IMR-90 (cell line): ENCODE measurements at regions not wholly inside any gene's neighbourhood (a gene's known extent, or its start where the extent isn't known, plus 50 kb on each side); places are given as distances from the start of the nearest gene placed in this dataset.

Experiments
- ATAC-seq: fragments of 200-7000 bp; cut with Tn5 transposase; 2 replicates; pipeline ENCODE4 v1.9.1; 2020; ENCODE audit warnings: low read depth, mild to moderate bottlenecking, moderate library complexity
- BruUV-seq: library from RNA; stranded (reverse); fragments of 400-500 nt; replicated peaks from 2 replicates; lab custom pipeline; 2021; lab: Mats Ljungman, UMichigan
- CTCF ChIA-PET: fragments of 300-600 bp; formaldehyde crosslinking; extraction: SDS; loops from one replicate; lab custom pipeline; 2021; ENCODE audit warnings: antibody characterized with exemption; lab: Yijun Ruan, JAX
- POLR2A ChIA-PET: fragments of 300-600 bp; sonication (Branson Sonifier 250); formaldehyde crosslinking; loops from one replicate; lab custom pipeline; 2022; ENCODE audit warnings: antibody characterized with exemption; ENCODE audit not compliant: unreplicated experiment; lab: Charles Lee
- DNase-seq: peaks from one replicate; pipeline ENCODE4 v3.0.0; 2013
- H2AFZ ChIP-seq: replicated peaks from 2 replicates; pipeline ENCODE3; 2013; ENCODE audit warnings: low read length, mild to moderate bottlenecking; ENCODE audit not compliant: poor library complexity
- H2AK5ac ChIP-seq: 2 replicates; pipeline ENCODE4 v1.6.1; 2013; ENCODE audit warnings: low read depth, low read length, inconsistent platforms
- H2AK9ac ChIP-seq: replicated peaks from 2 replicates; pipeline ENCODE3; 2013; ENCODE audit warnings: mild to moderate bottlenecking, low read depth, low read length, moderate library complexity; ENCODE audit not compliant: poor library complexity
- H2BK120ac ChIP-seq: 2 replicates; pipeline ENCODE4 v1.6.1; 2013; ENCODE audit warnings: low read depth, low read length, inconsistent platforms
- H2BK15ac ChIP-seq: 3 replicates; pipeline ENCODE4 v1.6.1; 2013; ENCODE audit warnings: low read depth, low read length, inconsistent platforms
- H2BK20ac ChIP-seq: 2 replicates; pipeline ENCODE4 v1.6.1; 2013; ENCODE audit warnings: low read depth, mild to moderate bottlenecking, inconsistent platforms, low read length, moderate library complexity
- H2BK5ac ChIP-seq: 2 replicates; pipeline ENCODE4 v1.6.1; 2013; ENCODE audit warnings: mild to moderate bottlenecking, low read depth, low read length, inconsistent platforms; ENCODE audit not compliant: poor library complexity, severe bottlenecking
- H3K14ac ChIP-seq: replicated peaks from 2 replicates; pipeline ENCODE4 v1.6.1; 2013; ENCODE audit warnings: low read depth, low read length, inconsistent platforms
- H3K18ac ChIP-seq: 2 replicates; pipeline ENCODE4 v1.6.1; 2013; ENCODE audit warnings: low read depth, low read length, control low read depth
- H3K23ac ChIP-seq: 2 replicates; pipeline ENCODE4 v1.6.1; 2013; ENCODE audit warnings: low read depth, low read length, inconsistent platforms
- H3K27ac ChIP-seq: 2 replicates; pipeline ENCODE4 v1.5.1; 2013; ENCODE audit warnings: mild to moderate bottlenecking, control low read depth, low read length; ENCODE audit not compliant: insufficient read depth
- H3K27me3 ChIP-seq: 2 replicates; pipeline ENCODE4 v1.6.1; 2013; ENCODE audit warnings: low read length; ENCODE audit not compliant: control insufficient read depth, insufficient read depth
- H3K36me3 ChIP-seq: 2 replicates; pipeline ENCODE4 v1.6.1; 2013; ENCODE audit warnings: low read length, mixed read lengths; ENCODE audit not compliant: control insufficient read depth, insufficient read depth
- H3K4ac ChIP-seq: 2 replicates; pipeline ENCODE4 v1.6.1; 2013; ENCODE audit warnings: low read depth, low read length, inconsistent platforms
- H3K4me1 ChIP-seq: 2 replicates; pipeline ENCODE4 v1.6.1; 2013; ENCODE audit warnings: low read length, mixed read lengths; ENCODE audit not compliant: control insufficient read depth, insufficient read depth
- H3K4me2 ChIP-seq: 2 replicates; pipeline ENCODE4 v1.6.1; 2013; ENCODE audit warnings: low read depth, mild to moderate bottlenecking, control low read depth, low read length, moderate library complexity
- H3K4me3 ChIP-seq: 2 replicates; pipeline ENCODE4 v1.5.1; 2013; ENCODE audit warnings: low read depth, mild to moderate bottlenecking, control low read depth, low read length, moderate library complexity; ENCODE audit not compliant: insufficient read depth
- H3K56ac ChIP-seq: 2 replicates; pipeline ENCODE4 v1.6.1; 2013; ENCODE audit warnings: low read length, inconsistent platforms; ENCODE audit not compliant: insufficient read depth; ENCODE audit errors: extremely low read depth
- H3K79me1 ChIP-seq, 2 experiments: 2 replicates each; pipeline ENCODE4 v1.6.1; 2013; ENCODE audit warnings: low read length in 2 of 2, inconsistent platforms in 1 of 2, low read depth in 1 of 2
- H3K9ac ChIP-seq: 2 replicates; pipeline ENCODE4 v1.6.1; 2013; ENCODE audit warnings: low read depth, low read length, control low read depth
- H3K9me1 ChIP-seq: 2 replicates; pipeline ENCODE4 v1.6.1; 2013; ENCODE audit warnings: low read length, inconsistent platforms; ENCODE audit not compliant: insufficient read depth
- H3K9me3 ChIP-seq: 2 replicates; pipeline ENCODE4 v1.6.1; 2013; ENCODE audit warnings: low read length; ENCODE audit not compliant: control insufficient read depth, insufficient read depth
- H4K20me1 ChIP-seq: 2 replicates; pipeline ENCODE4 v1.6.1; 2013; ENCODE audit warnings: low read length, inconsistent platforms; ENCODE audit not compliant: insufficient read depth
- H4K5ac ChIP-seq: 2 replicates; pipeline ENCODE4 v1.6.1; 2013; ENCODE audit warnings: mild to moderate bottlenecking, low read depth, low read length, control low read depth
- H4K8ac ChIP-seq, 2 experiments: 2 replicates each; pipeline ENCODE4 v1.6.1; 2013; ENCODE audit warnings: low read depth in 2 of 2, low read length in 2 of 2, control low read depth in 1 of 2, inconsistent platforms in 1 of 2
- H4K91ac ChIP-seq: 2 replicates; pipeline ENCODE4 v1.6.1; 2013; ENCODE audit warnings: low read depth, low read length, inconsistent platforms; ENCODE audit not compliant: insufficient read depth
- CTCF ChIP-seq: conservative IDR thresholded peaks from 2 replicates; pipeline ENCODE4 v1.5.1; 2012; ENCODE audit warnings: mild to moderate bottlenecking, low read depth, low read length, improper control_type of control experiment
- MAFK ChIP-seq: IDR thresholded peaks from 2 replicates; pipeline ENCODE4 v1.6.1; 2012; ENCODE audit warnings: low read depth, low read length, improper control_type of control experiment
- MAZ ChIP-seq: IDR thresholded peaks from 2 replicates; pipeline ENCODE4 v1.6.1; 2012; ENCODE audit warnings: low read depth, mild to moderate bottlenecking, low read length, improper control_type of control experiment, moderate library complexity, borderline replicate concordance
- NFE2L2 ChIP-seq: fragments of 150-350 bp; IDR thresholded peaks from 2 replicates; pipeline ENCODE4 v1.6.1; 2016; ENCODE audit warnings: low read depth, mild to moderate bottlenecking, low read length
- WGBS, 2 experiments: methylation state at CpG; one replicate each; pipeline versions ENCODE4 v1.1.5 to v1.1.7; 2013; ENCODE audit warnings: missing lambda C conversion rate in 2 of 2; ENCODE audit not compliant: insufficient read length in 1 of 2; ENCODE audit errors: extremely low coverage in 2 of 2; 5-methylcytosine and 5-hydroxymethylcytosine counted together
- dilution Hi-C: fragments of 300-500 bp; cut with HindIII; formaldehyde crosslinking; loops from one replicate; pipeline ENCODE4 v1.14.3; 2018; ENCODE audit warnings: low sequenced_read_pairs; ENCODE audit not compliant: unreplicated experiment
- in situ Hi-C: fragments of 300-500 bp; cut with MboI; formaldehyde crosslinking; loops from 3 replicates; pipeline ENCODE4 v1.14.3; 2019; ENCODE audit warnings: low sequenced_read_pairs, inconsistent platforms, mixed read lengths
- intact Hi-C: fragments of 100-400 bp; cut with micrococcal nuclease; formaldehyde crosslinking; loops from 2 replicates; pipeline ENCODE4 v1.10.0; 2022

- Histone ChIP-seq H4K5ac (no peak overlapping the region), H4K91ac (no peak overlapping the region), H3K9me3 (no peaks in the 10 kb centered on the region), H2AFZ (peak overlapping the region; percentile 68), H2AK5ac (peak overlapping the region; percentile 9; the same call in 1 of the 2 replicates), H3K4me2 (no peak overlapping the region), H3K27ac (no peak overlapping the region), H2BK120ac (no peak overlapping the region; the same call in 1 of the 2 replicates), H3K9ac (no peak overlapping the region), H3K27me3 (no peaks in the 10 kb centered on the region), H3K79me1 (no peaks in the 10 kb centered on the region), H3K23ac (no peak overlapping the region), H3K36me3 (no peaks in the 10 kb centered on the region), H3K4me1 (no peaks in the 10 kb centered on the region), H2BK20ac (no peak overlapping the region), H3K18ac (no peak overlapping the region), H2AK9ac (peak overlapping the region; percentile 42), H3K56ac (no peak overlapping the region), H4K20me1 (no peaks in the 10 kb centered on the region), H3K9me1 (0 out of 2 replicates have a peak, but pooled peaks cover 5% of the 10 kb centered on the region), H4K8ac (no peak overlapping the region), H2BK15ac (no peak overlapping the region; the same call in 2 of the 3 replicates), H3K4ac (peak overlapping the region; percentile 4; the same call in 1 of the 2 replicates), H3K14ac (no peak overlapping the region), H2BK5ac (no peak overlapping the region), H3K4me3 (no peak overlapping the region)
- in situ Hi-C loops (no loop called here), intact Hi-C loops (no loop called here), dilution Hi-C loops (no loop called here)
- no CpG with 5 or more reads among the region's 7 CpGs for WGBS, 2 experiments
- peak; percentile 63 for DNase-seq
- CTCF ChIA-PET, result interaction anchor here (1.2 kb wide), 1 partner anchor 9 kb away, joined by 3 read pairs; no protein-coding TSS in a partner anchor
- ATAC-seq, result no peak
- no TSS peak for BruUV-seq
- POLR2A ChIA-PET, result interaction anchor here (0.6 kb wide), 1 partner anchor 446 kb away, joined by 3 read pairs; no protein-coding TSS in a partner anchor
- TF ChIP-seq MAFK, result no peak
- TF ChIP-seq MAZ, result no peak
- no peak for TF ChIP-seq NFE2L2
- no peak for TF ChIP-seq CTCF
These were observed 68.8 kb upstream of the SPTBN1 start for GRCh38 chr2:54387059-54387991.
